ENCODE measurements at regions not wholly inside any gene's neighbourhood (a gene's known extent, or its start where the extent isn't known, plus 50 kb on each side); places are given as distances from the start of the nearest gene placed in this dataset.

DNA sequence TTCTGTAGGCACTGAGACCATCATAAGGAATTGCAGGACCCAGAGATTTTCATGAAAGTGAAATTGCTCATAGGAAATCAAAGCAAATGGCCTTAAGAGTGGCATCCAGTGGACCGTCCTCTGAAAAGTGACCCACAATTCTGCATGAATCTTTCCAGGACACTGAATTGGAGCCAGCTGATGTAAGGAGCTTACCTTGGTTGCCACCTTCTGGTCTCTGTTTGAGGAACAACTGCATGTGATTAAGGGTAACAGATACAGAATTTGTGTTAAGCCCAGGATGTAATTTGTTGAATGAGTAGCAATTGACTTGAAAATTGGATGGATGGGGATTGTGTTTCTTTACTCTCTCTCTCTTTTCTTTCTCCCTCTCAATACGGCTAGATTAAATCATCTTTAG, 49.9 kb upstream of the GAS1 start:
- TF ChIP-seq, protein P1, sequence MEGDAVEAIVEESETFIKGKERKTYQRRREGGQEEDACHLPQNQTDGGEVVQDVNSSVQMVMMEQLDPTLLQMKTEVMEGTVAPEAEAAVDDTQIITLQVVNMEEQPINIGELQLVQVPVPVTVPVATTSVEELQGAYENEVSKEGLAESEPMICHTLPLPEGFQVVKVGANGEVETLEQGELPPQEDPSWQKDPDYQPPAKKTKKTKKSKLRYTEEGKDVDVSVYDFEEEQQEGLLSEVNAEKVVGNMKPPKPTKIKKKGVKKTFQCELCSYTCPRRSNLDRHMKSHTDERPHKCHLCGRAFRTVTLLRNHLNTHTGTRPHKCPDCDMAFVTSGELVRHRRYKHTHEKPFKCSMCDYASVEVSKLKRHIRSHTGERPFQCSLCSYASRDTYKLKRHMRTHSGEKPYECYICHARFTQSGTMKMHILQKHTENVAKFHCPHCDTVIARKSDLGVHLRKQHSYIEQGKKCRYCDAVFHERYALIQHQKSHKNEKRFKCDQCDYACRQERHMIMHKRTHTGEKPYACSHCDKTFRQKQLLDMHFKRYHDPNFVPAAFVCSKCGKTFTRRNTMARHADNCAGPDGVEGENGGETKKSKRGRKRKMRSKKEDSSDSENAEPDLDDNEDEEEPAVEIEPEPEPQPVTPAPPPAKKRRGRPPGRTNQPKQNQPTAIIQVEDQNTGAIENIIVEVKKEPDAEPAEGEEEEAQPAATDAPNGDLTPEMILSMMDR (IDR thresholded peaks at IDR 0.05 in 8 of 11, conservative IDR thresholded peaks at IDR 0.05 in 3 of 11) = no peak
- TF ChIP-seq POLR2A (IDR thresholded peaks at IDR 0.05) (no peak), POLR2AphosphoS5 (IDR thresholded peaks at IDR 0.05) (no peak)
- WGBS, 5 donors = 39 to 59% (median 43%) methylated on average over 2 of the region's 2 CpGs

DNA sequence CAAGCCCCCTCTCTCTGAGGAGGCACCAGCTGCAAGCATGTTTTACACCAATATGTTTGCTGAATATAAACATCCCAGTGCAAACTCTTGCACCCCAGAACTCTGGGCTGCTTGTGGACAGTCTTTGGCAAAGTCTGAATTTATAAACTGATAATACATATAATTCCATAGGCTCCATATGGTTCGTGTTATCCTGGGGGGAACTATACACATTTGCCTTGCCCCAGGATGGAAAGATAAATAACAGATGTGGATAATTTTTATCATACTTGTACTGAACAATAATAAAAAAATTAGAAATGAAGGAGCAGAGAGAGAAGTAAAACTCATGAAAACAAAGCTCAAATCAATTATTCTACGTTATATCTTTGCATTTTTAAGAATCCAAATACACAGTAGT, 50.6 kb upstream of the GAS1 start:
- DNase-seq = no peak
- no peaks in the 10 kb centered on the region for H3K4me1 ChIP-seq
- TF ChIP-seq POLR2AphosphoS5 (IDR thresholded peaks at IDR 0.05) (no peak), POLR2A (IDR thresholded peaks at IDR 0.05) (no peak)
- TF ChIP-seq, protein P1 (IDR thresholded peaks at IDR 0.05 in 8 of 11, conservative IDR thresholded peaks at IDR 0.05 in 3 of 11) = no peak
- no peaks in the 10 kb centered on the region for H3K27me3 ChIP-seq (replicated peaks in 1 of 7)
- intact Hi-C loops (cut with DNase I; ENCODE audit: low total_unique reads) = no loop called here
- no peaks in the 10 kb centered on the region for H3K9me3 ChIP-seq
- no peak overlapping the region for H3K27ac ChIP-seq
- no peak overlapping the region for H3K4me3 ChIP-seq
- 77 to 87% (median 81%) methylated on average over 2 of the region's 2 CpGs for WGBS, 5 donors
- H3K36me3 ChIP-seq = no peaks in the 10 kb centered on the region

More for the DNA sequence above, 49.9 kb upstream of the GAS1 start:
- DNase-seq = no peak
- Histone ChIP-seq H3K27ac (no peak overlapping the region), H3K4me1 (no peaks in the 10 kb centered on the region), H3K4me3 (no peak overlapping the region), H3K27me3 (replicated peaks in 1 of 7) (no peaks in the 10 kb centered on the region), H3K9me3 (no peaks in the 10 kb centered on the region), H3K36me3 (no peaks in the 10 kb centered on the region)
- intact Hi-C loops (cut with DNase I; ENCODE audit: low total_unique reads) = no loop called here

DNA sequence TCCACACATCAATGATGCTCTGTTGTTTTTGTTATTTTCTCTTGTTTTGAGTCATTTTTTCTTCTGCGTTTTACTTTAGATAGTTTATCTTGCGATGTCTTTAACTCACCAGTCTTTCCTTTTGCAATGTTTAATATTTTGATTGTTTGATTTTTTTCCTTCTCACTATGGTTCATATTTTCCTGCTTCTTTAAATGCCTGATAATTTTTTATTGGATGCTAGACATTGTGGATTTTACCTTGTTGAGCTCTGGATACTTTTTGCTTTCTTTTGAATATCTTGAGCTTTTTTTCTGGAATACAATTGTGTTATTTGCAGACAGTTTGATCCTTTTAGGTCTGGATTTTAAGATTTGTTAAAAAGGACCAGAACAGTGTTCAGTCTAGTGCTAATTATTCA, 55.2 kb upstream of the GAS1 start:
- H3K4me3 ChIP-seq = no peak overlapping the region
- H3K27ac ChIP-seq = no peak overlapping the region
- no peaks in the 10 kb centered on the region for H3K27me3 ChIP-seq (replicated peaks in 1 of 7)
- H3K4me1 ChIP-seq = no peaks in the 10 kb centered on the region
- H3K9me3 ChIP-seq = no peaks in the 10 kb centered on the region
- H3K36me3 ChIP-seq = no peaks in the 10 kb centered on the region
- no peak for DNase-seq
- TF ChIP-seq POLR2A (IDR thresholded peaks at IDR 0.05) (no peak), POLR2AphosphoS5 (IDR thresholded peaks at IDR 0.05) (no peak)
- TF ChIP-seq, protein P1 (IDR thresholded peaks at IDR 0.05 in 8 of 11, conservative IDR thresholded peaks at IDR 0.05 in 3 of 11) = no peak
- intact Hi-C loops (cut with DNase I; ENCODE audit: low total_unique reads) = no loop called here
- WGBS, 5 donors = 90 to 98% (median 95%) methylated on average over 2 of the region's 2 CpGs

DNA sequence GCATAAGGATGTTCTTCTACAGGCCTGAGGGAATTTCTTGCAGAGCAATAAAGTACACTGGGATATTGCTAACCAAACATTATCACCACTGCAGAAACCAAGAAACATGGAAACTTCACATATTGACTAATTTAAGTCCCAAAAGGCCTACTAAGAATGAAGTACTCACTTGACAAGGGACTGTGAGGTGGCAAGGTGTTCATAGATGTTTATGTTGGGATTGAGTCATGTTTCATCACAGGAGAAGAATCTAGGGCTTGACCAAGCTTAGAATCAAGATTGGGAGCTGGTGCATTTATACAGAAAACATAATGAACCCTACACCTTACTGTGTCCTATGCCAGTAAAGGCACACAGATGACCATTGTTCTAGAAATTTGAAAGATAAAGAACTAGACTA, 56.7 kb upstream of the GAS1 start:
- H3K9me3 ChIP-seq = no peaks in the 10 kb centered on the region
- H3K27ac ChIP-seq = no peak overlapping the region
- DNase-seq = no peak
- TF ChIP-seq POLR2A (IDR thresholded peaks at IDR 0.05) (no peak), POLR2AphosphoS5 (IDR thresholded peaks at IDR 0.05) (no peak)
- TF ChIP-seq, protein P1 (IDR thresholded peaks at IDR 0.05 in 8 of 11, conservative IDR thresholded peaks at IDR 0.05 in 3 of 11) = no peak
- no peaks in the 10 kb centered on the region for H3K27me3 ChIP-seq (replicated peaks in 1 of 7)
- H3K36me3 ChIP-seq = no peaks in the 10 kb centered on the region
- intact Hi-C loops (cut with DNase I; ENCODE audit: low total_unique reads) = no loop called here
- H3K4me3 ChIP-seq = no peak overlapping the region
- no peaks in the 10 kb centered on the region for H3K4me1 ChIP-seq
